ENCODE measurements at regions not wholly inside any gene's neighbourhood (a gene's known extent, or its start where the extent isn't known, plus 50 kb on each side); places are given as distances from the start of the nearest gene placed in this dataset.

GRCh38 chr7:98679741-98680140 is 62.7 kb downstream of the NPTX2 start:
- DNase-seq (ENCODE audit: low read depth in 2 of 2) = no peak

GRCh38 chr7:98681511-98681910 is 64.4 kb downstream of the NPTX2 start:
- DNase-seq (ENCODE audit: low read depth in 2 of 2) = no peak

- no peak for DNase-seq (ENCODE audit: low read depth in 2 of 2)
Measured at GRCh38 chr7:98681951-98682350, 64.9 kb downstream of the NPTX2 start.

- DNase-seq (ENCODE audit: low read depth in 2 of 2) = no peak
Measured at GRCh38 chr7:98683514-98683913, 66.4 kb downstream of the NPTX2 start.

- DNase-seq (ENCODE audit: low read depth in 2 of 2) = no peak
Measured at GRCh38 chr7:98685541-98685940, 68.5 kb downstream of the NPTX2 start.

- no peak for DNase-seq (ENCODE audit: low read depth in 2 of 2)
Measured at GRCh38 chr7:98686466-98687080, 69.5 kb downstream of the NPTX2 start.

GRCh38 chr7:98687111-98687751 is 70.1 kb downstream of the NPTX2 start:
- no peak for DNase-seq (ENCODE audit: low read depth in 2 of 2)

- DNase-seq (ENCODE audit: low read depth in 2 of 2) = no peak
Measured at GRCh38 chr7:98691619-98692018, 74.5 kb downstream of the NPTX2 start.

GRCh38 chr7:98697083-98697482 is 80.0 kb downstream of the NPTX2 start:
- no peak for DNase-seq (ENCODE audit: low read depth in 2 of 2)

- DNase-seq (ENCODE audit: low read depth in 2 of 2) = no peak
Measured at GRCh38 chr7:98697485-98698240, 80.6 kb downstream of the NPTX2 start.

GRCh38 chr7:98698976-98699375 is 81.9 kb downstream of the NPTX2 start:
- DNase-seq (ENCODE audit: low read depth in 2 of 2) = no peak

- DNase-seq (ENCODE audit: low read depth in 2 of 2) = no peak
Measured at GRCh38 chr7:98700533-98700932, 83.4 kb downstream of the NPTX2 start.

GRCh38 chr7:98701372-98701771 is 84.3 kb downstream of the NPTX2 start:
- DNase-seq (ENCODE audit: low read depth in 2 of 2) = no peak

GRCh38 chr7:98702021-98702420 is 84.9 kb downstream of the NPTX2 start:
- DNase-seq (ENCODE audit: low read depth in 2 of 2) = no peak

- DNase-seq (ENCODE audit: low read depth in 2 of 2) = no peak
Measured at GRCh38 chr7:98703916-98704315, 86.8 kb downstream of the NPTX2 start.

- no peak for DNase-seq (ENCODE audit: low read depth in 2 of 2)
Measured at GRCh38 chr7:98705626-98706025, 88.5 kb downstream of the NPTX2 start.

- DNase-seq (ENCODE audit: low read depth in 2 of 2) = no peak
Measured at GRCh38 chr7:98707076-98707475, 90.0 kb downstream of the NPTX2 start.

GRCh38 chr7:98711945-98712344 is 94.9 kb downstream of the NPTX2 start:
- no peak for DNase-seq (ENCODE audit: low read depth in 2 of 2)

- DNase-seq (ENCODE audit: low read depth in 2 of 2) = no peak
Measured at GRCh38 chr7:98713165-98713810, 96.2 kb downstream of the NPTX2 start.

- DNase-seq (ENCODE audit: low read depth in 2 of 2) = no peak
Measured at GRCh38 chr7:98719396-98719795, 102.3 kb downstream of the NPTX2 start.

GRCh38 chr7:98722402-98722801 is 105.3 kb downstream of the NPTX2 start:
- no peak for DNase-seq (ENCODE audit: low read depth in 2 of 2)

GRCh38 chr7:98724591-98724990 is 107.5 kb downstream of the NPTX2 start:
- DNase-seq (ENCODE audit: low read depth in 2 of 2) = no peak
